ENCODE measurements at regions not wholly inside any gene's neighbourhood (a gene's known extent, or its start where the extent isn't known, plus 50 kb on each side); places are given as distances from the start of the nearest gene placed in this dataset.
"Not testable (repeated sequence)": the region's sequence is repeated elsewhere in the genome, so short reads cannot be mapped to it uniquely, and the experiment has no call there.

DNA sequence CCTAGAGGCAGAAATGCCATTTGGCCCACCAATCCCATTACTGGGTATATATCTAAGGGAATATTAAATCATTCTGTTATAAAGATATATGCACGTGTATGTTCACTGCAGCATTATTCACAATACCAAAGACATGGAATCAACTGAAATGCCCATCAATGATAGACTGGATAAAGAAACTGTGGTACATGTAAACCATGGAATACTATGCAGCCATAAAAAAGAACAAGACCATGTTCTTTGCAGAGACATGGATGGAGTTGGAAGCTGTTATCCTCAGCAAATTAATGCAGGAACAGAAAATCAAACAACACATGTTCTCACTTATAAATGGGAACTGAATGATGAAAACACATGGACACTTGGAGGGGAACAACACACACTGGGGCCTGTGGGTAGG, 458.4 kb downstream of the CD83 start:
- no peak for DNase-seq

DNA sequence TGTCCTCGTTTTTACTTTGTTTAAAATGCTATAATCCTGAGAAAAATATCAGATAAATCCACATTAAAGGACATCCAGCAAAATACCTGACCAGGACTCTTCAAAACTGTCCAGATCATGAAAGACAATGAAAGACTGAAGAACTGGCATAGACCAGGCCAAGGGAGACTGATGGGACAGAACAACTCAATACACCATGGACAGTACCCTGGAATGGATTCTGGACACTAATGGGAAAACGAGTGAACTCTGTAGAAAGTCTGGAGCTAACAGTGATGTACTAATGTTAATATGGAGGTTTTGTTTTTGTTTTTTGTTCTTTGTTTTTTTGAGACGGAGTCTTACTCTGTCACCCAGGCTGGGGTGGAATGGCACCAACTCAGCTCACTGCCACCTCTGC, 461.4 kb downstream of the CD83 start:
- no peak for DNase-seq

DNA sequence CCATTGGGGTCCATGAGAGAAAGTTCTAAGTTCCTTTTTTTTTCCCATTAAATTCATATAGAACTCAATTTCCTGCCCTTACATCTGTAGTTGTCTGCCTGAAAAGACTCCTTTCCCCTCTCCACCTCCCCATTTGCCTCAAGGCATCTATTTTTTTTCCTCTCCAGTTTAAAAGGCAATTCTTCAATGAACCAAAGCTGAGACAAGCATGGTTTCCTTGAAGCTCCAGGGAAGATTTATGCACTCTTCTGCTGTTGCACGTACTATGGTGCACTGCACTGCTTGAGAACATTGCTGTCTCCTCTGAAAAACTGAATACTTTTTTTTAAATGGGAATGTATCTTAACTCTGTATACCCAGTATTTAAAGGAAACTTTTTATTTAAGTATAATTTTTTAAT, 465.2 kb downstream of the CD83 start:
- peak; percentile 33 for DNase-seq

DNA sequence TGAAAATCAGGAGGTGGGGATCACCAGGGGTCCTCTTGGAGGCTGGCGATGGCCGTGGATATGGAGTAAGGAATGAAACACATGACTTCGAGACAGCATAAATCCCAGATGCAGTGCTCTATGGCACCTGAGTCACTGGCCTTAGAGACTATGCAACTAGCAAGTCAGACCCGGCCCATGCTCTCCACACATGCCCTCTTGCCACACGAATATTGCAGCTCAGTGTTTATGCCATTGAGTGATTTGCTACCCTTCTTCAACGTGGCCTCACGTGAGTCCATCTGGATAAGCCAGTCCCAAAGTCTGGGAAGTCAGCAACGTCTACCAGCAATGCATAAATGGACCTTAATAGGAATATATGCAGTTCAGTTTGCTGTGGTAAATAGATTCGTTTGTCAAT, 466.3 kb downstream of the CD83 start:
- no peak for DNase-seq

DNA sequence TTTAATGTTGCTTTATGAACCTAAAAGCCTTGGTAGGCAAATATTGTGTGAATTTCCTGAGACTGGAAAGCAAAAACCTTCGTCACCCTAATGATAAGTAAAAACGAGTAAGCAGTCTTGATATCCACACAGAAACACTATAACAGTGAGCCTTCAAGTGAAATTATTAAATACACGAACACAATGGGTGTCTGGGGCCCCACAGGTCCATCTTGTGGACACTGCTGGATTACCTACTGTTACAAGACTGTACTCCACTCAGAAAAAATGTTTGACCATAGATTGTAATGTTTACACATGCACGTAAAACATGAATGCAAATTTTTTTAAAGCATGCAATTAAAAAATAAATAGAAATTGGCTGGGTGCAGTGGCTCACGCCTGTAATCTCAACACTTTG, 466.9 kb downstream of the CD83 start:
- peak; percentile 72 for DNase-seq

DNA sequence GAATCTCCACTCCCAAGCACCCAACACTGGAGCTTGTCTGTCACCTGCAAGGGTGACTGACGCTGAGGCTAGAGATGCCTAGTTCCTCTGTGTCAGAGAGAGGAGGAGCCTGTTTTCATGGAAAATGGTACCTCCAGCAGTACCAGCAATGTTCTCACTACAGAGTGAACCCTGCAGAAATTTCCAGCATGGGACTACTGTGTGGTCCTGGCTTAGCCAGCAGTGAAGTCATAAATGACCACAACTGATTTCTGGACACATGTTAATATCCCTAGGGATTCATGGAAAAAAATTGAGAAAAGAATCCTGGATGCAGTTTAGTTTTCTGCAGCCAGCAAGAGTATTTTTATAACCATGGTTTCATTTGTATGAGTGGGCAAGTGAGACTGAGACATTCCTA, 468.1 kb downstream of the CD83 start:
- DNase-seq, result no peak

DNA sequence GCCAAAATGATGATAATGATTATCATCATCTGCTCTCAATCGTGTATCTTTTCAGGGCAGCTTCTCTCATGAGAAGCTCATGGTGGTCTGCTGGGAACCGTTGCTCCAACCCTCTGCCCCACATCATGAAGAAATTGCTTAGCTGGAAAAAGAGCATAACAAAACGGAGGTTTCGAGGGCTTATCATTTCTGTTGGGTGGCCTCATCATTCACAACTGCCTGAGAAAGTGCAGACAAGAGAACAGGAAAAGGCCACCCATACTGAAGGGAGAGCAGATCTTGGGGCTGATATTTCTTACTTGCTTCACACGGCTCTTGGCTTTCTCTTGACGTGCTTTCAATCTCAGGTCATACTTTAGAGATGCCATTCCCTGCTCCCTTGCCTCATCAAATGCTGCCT, 471.6 kb downstream of the CD83 start:
- DNase-seq, result no peak

DNA sequence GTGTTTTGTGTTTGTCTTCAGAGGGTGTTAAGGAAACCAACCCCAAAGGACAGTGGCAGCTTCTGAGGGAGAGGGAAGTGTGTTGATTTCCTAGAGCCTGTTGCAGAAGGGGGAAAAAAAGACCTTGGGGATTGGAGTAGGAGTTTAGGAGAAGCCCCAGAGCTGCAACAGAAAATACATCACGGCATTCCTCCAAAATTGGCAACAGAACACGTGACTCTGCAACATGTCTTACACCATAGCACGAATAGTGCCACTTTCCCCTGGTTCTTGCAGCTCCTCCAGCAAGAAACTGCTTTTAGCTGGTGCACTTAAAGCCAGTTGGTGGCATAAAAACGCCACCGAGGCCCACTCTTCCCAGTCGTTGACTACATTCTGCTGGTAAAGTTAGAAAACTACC, 473.0 kb downstream of the CD83 start:
- no peak for DNase-seq

DNA sequence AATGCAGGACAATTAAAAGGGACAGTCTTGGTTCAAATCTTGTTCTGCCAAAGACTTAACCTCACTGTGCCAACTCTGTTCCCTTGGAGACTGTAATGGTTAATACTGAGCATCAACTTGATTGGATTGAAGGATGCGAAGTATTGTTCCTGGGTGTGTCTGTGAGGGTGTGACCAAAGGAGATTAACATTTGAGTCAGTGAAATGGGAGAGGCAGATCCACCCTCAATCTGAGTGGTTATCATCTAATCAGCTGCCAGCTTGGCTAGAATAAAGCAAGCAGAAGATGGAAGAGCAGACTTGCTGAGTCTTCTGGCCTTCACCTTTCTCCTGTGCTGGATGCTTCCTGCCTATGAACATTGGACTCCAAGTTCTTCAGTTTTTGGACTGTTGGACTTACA, 474.4 kb downstream of the CD83 start:
- no peak for DNase-seq

DNA sequence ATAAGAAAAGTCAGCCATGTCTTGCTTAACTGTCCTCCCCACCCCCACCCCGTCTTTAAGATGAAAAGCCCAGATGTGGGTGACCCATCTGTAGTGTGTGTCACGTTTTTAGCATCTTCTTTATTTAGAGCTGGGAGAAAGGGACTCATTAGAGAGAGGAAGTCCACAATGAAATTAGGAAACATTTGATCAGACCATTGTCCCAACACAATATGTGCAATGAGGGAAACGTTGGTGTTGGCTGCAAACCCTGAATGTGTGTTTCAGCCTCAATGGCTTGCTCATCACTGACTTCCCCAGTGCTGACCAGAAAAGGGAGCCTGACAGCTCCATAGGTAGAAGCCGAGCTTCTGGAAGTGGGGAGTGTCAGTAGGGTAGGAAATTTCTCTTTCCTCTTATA, 475.7 kb downstream of the CD83 start:
- no peak for DNase-seq

DNA sequence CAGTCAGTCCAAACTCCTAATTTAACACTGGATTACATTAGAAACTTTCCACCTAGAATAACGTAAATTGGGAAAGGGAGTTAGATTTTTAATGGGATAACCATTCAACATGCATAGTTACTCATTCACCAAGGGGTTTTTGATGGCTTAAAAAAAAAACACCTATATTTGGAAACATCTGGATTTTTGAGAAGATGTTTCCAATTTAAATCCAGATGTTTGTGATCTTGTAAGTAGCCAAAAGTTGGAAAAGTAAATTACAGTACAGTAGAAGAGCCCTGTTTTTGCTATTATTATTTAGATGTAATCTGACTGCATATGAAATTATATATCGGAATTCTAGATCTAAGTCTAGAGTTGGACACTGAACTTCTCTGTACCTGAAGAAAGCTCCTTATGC, 478.2 kb downstream of the CD83 start:
- no peak for DNase-seq

DNA sequence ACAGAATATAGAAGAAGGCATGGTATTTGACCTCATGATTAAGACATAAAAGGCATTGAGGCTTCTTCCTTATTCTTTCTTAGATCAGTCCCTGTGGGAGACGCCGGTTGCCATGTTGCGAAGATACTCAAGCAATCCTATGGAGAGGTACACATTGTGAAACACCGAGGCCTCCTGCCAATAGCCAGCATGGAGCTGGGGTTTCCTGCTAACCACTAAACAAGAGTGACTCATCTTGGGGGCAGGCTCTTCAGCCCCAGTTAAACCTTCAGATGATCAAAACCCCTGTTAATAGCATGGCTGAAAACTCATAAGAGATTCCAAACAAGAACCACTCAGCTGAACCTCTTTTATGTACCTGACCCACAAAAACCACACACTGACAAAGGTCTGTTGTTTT, 478.8 kb downstream of the CD83 start:
- peak; percentile 46 for DNase-seq

DNA sequence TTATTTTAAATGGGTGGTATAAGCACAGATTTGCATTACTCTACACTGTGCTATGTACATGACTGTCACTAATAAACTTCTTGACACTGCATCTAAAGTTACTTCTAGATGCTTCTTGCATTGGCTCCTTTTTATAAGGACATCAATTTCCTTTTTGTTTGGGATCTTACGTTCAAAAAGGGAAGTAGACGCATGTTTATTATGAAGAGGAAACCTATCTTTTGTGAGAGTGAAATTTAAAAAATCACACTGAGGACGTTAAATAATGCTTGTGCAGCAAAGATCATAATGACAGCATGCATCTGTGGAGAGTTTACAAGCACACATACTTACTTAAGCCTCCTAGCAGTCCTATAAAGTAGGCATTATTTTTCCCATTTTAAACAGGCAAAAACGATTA, 479.5 kb downstream of the CD83 start:
- no peak for DNase-seq

DNA sequence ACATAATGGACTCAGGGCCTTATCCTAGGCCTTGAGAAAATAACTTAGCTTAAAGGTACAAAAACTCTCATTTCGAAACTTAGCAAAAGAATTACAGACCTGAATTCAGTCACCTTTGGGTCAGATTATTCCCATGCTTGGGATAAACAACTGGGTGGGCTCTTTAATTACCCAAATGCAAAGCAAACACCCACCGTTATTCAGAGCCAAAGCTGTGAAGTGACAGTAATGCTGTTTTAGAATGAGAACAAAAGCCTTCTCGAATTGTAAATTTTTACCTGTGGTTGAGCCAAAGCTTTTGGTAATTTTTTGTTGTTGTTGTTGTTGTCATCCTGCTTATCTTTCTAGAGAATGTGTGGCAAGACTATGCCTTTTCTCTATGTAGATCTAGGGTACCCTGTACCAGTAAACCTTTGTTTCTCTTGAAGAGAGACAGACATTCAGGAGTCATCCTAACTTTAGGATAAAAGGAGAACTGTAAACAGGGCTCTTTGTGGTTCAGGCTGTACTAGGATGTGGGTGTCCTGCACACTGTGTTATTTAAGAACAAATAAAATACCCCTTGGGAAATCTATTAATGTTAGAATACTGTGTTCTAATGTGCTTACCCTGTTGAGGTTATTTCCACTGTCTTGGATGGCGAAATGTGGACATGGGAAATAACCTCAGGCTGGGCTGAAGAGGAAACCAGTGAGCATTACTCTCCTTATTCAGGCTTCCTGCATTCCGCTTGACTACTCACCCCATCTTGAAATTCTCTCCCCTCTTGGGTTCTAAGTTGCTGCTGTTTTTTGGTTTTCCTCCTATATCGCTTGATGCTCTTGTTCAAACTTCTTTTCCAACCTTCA, 480.7 kb downstream of the CD83 start:
- DNase-seq, result no peak

DNA sequence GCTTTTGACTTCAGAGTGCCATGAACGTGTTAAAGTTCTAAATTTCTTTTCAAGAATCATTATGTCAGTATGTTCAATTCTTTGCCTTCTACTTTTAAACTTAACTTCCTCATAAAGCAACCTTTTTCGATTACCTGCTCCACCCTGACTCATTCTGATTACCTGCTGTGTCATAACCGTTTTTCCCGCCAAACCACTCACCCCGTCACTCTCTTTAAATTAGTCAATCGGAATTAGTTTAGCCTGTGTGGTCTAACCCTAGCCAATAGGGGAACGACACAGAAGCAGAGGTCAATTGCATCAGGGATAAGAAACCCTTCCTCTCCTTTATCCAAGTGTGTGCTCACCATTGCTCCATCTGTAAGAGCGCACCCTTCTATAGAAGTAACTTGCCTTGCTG, 482.7 kb downstream of the CD83 start:
- DNase-seq, result not testable (repeated sequence)

DNA sequence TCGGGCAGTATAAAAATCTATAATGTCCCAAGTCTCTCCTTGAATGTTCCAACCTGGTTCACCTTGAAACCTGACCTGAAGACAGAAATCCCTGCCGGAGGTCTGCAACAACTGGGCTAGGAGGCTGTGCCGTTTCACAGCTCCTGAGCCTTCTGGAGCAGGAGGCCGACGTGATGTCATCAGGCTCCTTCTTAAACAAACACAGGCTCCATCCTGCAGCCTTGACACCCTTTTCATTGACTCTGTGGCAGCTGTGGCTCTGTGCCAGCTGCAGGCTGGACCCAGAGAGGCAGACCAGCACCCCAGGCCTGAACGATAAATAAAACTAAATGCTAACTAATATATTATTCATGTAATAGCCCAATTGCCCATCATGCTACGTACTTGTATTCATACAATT, 483.9 kb downstream of the CD83 start:
- DNase-seq, result peak; percentile 98

DNA sequence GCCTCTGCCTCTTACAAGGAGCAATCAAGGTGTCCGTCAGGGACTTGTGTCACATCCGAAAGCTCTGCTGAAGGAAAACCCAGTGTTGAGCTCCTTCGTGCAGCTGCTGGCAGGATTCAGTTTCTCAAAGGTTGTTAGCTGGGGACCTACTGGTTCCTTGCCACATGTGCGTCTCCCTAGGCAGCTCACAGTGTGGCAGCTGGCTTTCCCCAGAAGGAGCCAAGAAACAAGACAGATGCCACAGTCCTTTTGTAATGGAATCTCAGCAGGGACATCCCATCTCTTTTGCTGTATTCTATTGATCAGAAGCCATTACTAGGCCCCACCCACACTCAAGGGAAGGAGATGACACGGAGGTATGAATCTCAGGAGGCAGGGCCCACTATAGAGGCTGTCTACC, 488.8 kb downstream of the CD83 start:
- DNase-seq, result no peak

DNA sequence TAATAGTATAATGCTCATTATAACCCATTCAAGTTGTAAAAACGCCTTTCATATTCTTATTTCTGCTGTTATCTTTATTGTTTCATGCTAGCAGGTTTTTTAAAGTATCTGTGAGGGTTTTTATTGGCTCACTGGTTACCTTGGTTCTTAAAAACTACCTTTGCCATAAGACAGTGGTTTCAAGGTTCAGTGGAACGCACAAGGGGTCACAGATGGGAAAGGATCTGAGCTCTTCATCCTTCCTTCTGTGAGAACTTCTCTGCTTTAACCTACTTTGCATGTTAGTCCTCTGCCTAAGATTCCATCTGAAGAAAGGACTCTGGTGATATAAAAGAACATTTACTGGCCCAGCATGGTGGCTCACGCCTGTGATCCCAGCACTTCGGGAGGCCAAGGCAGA, 492.6 kb downstream of the CD83 start:
- DNase-seq, result no peak

DNA sequence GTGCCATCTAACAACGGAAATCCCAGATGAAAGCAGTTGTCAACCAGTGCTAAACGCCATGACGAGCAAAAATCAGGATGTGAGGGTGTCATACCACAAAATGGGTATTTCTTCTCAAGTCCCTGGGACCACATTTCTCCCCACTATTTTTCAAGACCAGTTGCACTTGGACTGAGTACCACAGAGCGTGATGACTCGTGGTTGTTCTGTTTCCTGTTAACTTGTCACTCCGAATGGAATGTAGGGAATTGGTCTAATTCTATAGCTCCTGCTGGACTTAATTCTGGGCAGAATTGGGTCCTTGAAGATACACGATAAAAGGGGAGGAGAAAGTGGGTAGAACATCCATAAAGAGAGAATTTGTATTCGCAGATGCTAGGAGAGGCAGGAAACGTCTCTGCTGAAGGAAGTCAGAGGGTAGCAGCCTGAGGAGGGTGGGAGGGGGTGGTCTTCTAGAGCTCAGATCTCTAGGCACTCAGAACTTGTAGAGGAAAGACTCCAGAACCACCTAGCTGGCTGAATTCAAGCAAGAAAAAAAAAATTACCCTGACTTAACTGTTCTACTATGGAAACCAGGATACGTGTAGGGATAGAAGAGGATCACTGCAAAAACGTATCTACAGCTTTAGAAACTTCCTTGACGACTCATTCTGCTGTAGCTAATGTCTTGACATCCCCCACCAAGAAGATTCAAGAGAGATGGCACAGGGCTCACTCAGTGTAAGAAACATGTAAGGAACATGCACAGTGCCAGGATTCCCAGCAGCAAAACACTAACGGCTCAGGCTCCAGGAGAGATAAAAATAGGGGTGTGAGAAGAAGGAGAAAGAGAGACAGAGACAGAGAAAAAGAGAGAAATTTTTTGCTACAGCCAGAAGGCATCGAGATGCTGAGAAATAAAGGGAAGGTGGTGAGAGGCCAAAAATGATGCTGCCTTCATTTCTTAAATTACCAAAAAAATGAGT, 494.7 kb downstream of the CD83 start:
- DNase-seq, result no peak

DNA sequence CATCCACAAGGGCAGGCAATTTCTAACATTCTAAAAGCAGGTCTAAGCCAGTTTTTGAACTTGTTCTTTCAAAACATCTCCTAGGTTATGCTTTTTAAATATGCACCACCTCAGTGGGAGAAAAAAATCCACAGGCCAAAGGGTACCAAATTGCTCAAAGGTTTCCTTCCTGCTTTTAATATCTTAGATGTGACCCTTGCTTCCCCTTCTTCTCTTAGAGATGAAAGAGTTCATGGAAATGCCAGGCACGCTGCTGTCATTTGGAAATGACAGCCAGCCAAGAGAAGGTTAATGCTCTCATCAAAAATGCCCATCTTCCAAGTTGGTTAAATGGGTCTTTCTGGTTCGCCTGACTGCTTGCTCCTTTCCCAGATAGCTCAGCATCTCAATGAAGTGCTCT, 497.1 kb downstream of the CD83 start:
- no peak for DNase-seq

DNA sequence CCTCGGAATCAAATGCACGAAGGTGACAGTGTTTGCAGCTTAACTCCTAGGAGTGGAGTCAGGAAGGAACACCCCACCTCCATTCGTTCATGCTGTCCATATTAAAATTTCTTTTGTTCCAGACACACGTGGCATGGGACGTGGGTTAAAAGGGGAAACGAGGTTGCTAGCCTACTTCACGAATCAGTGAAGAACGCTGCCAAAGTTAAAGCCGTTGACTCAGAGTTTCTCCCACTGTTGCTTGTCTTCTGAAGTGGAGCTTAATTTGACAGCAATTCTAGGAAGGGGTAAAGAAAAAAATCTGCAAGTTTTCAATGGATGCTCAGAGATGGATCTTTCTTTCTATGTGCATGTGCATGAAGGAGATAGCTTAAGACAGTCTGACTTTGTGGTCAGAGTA, 499.1 kb downstream of the CD83 start:
- no peak for DNase-seq

DNA sequence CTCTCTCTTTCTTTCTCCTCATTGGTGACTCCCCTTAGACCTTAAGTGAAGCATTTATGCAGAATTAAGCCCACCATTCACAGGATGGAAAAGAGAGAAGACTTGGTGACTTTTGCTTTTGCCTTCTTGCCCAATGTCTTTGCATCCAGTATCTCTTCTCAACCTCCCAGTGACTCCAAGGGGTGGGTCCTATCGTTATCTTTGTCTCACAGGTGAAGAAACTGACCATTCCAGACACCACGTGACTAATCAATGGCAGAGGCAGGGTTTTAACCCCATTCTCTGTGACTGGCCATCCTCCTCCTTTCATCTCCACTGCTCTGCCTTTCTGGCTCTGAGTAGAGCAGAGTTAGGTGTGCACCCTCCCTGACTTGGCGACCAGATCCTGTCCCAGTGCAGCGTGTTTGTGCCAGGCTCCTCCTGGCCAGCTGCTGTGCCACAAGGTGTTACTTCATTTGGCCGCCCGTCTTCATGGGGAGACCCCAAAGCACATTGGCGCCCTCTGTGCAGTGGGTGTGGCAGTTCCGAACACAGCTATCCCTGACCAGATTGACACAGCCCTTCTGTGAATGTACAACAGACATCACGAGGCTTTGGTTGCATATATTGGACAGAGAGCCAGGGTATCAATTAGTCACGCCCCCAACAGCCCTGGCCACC, 501.3 kb downstream of the CD83 start:
- no peak for DNase-seq

DNA sequence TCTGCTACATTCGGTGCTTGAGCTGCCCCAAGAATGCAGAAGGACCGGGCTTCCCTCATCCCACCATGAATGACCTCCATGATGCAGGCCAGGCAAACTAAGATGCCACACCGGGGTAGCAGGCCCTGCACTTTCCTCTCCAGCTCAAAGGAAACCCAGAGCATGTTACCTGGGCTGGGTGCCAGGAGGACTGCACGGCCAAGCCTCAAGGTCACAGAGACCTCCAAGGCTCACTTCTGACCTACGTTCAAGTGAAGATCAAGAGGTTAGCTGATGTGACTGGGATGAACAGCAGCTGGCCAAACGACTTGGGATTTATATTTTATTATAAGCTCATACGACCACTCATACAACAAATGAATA, 501.8 kb downstream of the CD83 start:
- DNase-seq, result no peak

DNA sequence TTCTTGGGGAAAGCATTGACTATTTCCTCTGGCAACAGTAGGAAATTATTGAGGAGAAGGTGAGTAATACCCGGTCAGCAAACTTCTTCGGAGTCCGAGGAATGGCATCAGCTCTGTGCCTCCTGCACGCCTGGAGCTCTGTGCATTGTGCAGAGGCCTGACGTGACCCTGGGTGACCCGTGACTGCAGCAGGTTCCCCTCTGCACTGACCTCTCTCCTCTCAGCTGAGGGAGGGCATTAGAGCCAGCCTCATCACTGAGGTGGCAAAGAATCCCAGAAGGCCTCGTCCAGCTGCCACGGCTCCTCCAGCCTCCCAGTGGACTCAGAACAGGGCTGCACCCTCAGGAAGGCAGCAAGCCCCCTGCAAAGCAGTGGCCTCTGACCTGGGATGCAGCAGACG, 502.9 kb downstream of the CD83 start:
- no peak for DNase-seq

Data from NCI-H69 (cell line).